ENCODE measurements at regions not wholly inside any gene's neighbourhood (a gene's known extent, or its start where the extent isn't known, plus 50 kb on each side); places are given as distances from the start of the nearest gene placed in this dataset.

DNA sequence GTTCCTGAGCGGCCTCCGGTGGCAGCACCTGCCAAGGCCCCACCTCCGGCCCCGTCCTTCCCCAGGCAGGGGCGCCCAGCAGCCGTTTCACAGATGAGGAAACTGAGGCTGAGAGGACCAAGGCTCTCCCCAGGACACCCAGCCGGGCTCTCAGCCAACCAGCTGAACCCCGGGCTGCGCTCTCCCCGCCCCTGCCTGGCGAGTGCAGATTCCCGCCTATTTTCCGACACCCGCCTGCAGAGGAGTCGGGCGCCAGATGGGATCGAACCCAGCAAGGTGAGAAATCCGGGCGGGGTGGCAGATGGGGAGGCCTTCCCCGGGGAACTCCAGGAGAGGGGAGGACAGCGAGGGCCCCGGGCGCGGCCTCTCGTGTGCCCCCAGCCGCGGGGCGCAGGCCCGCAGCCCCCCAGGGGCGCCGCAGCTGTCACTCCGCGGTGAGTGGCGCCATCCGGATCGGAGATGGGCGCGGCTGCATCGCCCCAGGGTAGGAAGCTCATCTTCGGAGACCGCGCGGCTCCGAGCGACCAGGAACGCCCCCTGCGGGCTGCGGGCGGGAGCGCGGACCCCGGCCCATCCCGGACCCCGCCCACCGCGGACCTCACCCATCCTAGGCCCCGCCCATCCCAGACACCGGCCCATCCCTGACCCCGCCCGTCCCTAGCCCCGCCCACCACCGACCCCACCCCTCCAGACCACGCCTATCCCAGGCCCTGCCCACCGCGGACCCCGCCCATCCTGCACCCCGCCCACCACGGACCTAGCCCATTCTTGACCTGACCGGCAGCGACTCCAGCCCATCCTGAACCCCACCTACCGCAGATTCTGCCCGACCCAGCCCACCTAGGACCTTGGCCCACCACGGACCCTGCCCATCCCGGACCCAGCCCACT, 90.3 kb downstream of the MICALL2 start:
- TF ChIP-seq ZNF70 (CRISPR knock-in tag; IDR thresholded peaks at IDR 0.05) (no peak), CSDC2 (CRISPR knock-in tag; IDR thresholded peaks at IDR 0.05) (no peak), ZFP30 (CRISPR knock-in tag; IDR thresholded peaks at IDR 0.05) (no peak), OSR1 (CRISPR knock-in tag; IDR thresholded peaks at IDR 0.05) (no peak), POU6F1 (CRISPR knock-in tag; IDR thresholded peaks at IDR 0.05; ENCODE audit: borderline replicate concordance, low read depth) (no peak), ARNTL (CRISPR knock-in tag; IDR thresholded peaks at IDR 0.05; ENCODE audit: borderline replicate concordance, low read depth) (no peak), ISL1 (CRISPR knock-in tag; IDR thresholded peaks at IDR 0.05) (no peak), SNAI2 (CRISPR knock-in tag; IDR thresholded peaks at IDR 0.05) (no peak), ESRRG (CRISPR knock-in tag; IDR thresholded peaks at IDR 0.05) (no peak), RARB (CRISPR knock-in tag; IDR thresholded peaks at IDR 0.05) (no peak), ZC3H10 (CRISPR knock-in tag; IDR thresholded peaks at IDR 0.05) (no peak), ZNF8 (CRISPR knock-in tag; IDR thresholded peaks at IDR 0.05) (no peak), GLIS3 (CRISPR knock-in tag; IDR thresholded peaks at IDR 0.05) (no peak), TOX (CRISPR knock-in tag; IDR thresholded peaks at IDR 0.05; ENCODE audit: borderline replicate concordance) (no peak), PPARA (CRISPR knock-in tag; IDR thresholded peaks at IDR 0.05; ENCODE audit: borderline replicate concordance) (no peak), PATZ1 (CRISPR knock-in tag; IDR thresholded peaks at IDR 0.05; ENCODE audit: borderline replicate concordance) (no peak), CSRNP3 (CRISPR knock-in tag; IDR thresholded peaks at IDR 0.05) (no peak)
- TF ChIP-seq, protein P1, sequence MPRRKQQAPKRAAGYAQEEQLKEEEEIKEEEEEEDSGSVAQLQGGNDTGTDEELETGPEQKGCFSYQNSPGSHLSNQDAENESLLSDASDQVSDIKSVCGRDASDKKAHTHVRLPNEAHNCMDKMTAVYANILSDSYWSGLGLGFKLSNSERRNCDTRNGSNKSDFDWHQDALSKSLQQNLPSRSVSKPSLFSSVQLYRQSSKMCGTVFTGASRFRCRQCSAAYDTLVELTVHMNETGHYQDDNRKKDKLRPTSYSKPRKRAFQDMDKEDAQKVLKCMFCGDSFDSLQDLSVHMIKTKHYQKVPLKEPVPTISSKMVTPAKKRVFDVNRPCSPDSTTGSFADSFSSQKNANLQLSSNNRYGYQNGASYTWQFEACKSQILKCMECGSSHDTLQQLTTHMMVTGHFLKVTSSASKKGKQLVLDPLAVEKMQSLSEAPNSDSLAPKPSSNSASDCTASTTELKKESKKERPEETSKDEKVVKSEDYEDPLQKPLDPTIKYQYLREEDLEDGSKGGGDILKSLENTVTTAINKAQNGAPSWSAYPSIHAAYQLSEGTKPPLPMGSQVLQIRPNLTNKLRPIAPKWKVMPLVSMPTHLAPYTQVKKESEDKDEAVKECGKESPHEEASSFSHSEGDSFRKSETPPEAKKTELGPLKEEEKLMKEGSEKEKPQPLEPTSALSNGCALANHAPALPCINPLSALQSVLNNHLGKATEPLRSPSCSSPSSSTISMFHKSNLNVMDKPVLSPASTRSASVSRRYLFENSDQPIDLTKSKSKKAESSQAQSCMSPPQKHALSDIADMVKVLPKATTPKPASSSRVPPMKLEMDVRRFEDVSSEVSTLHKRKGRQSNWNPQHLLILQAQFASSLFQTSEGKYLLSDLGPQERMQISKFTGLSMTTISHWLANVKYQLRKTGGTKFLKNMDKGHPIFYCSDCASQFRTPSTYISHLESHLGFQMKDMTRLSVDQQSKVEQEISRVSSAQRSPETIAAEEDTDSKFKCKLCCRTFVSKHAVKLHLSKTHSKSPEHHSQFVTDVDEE (CRISPR knock-in tag; IDR thresholded peaks at IDR 0.05): no peak
- TF ChIP-seq, protein P2, sequence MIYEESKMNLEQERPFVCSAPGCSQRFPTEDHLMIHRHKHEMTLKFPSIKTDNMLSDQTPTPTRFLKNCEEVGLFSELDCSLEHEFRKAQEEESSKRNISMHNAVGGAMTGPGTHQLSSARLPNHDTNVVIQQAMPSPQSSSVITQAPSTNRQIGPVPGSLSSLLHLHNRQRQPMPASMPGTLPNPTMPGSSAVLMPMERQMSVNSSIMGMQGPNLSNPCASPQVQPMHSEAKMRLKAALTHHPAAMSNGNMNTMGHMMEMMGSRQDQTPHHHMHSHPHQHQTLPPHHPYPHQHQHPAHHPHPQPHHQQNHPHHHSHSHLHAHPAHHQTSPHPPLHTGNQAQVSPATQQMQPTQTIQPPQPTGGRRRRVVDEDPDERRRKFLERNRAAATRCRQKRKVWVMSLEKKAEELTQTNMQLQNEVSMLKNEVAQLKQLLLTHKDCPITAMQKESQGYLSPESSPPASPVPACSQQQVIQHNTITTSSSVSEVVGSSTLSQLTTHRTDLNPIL (CRISPR knock-in tag; IDR thresholded peaks at IDR 0.05; ENCODE audit: low read depth): no peak
- peak; percentile 29 for ATAC-seq

- ATAC-seq: no peak
- TF ChIP-seq CSRNP3 (CRISPR knock-in tag; IDR thresholded peaks at IDR 0.05): no peak
- no peak for TF ChIP-seq ESRRG (CRISPR knock-in tag; IDR thresholded peaks at IDR 0.05)
- TF ChIP-seq ZFP30 (CRISPR knock-in tag; IDR thresholded peaks at IDR 0.05): no peak
These were observed 89.2 kb downstream of the MICALL2 start for GRCh38 chr7:1369916-1370657.

All from SK-N-SH treated with all-trans-retinoic acid at 6 μM for 48 hours (cell line).